ENCODE measurements at regions not wholly inside any gene's neighbourhood (a gene's known extent, or its start where the extent isn't known, plus 50 kb on each side); places are given as distances from the start of the nearest gene placed in this dataset.

DNA sequence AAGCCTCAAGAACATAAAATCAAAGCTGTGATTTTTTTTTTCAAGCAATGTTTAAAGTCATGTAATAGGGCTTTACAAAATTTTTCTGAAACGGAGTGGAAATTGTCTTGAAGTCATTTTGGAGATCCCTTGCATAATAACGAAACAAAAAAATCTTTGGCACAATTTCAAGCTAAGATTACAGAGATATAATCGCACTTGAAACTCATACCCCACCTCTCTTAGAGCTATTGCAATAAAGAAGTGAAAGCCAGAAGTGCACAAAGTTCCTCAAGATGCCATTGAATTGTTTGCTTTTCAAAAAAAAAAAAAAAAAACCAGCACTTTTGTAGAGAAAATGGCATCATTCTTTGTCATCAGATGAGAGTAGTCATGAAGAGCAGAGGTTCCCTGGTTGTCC lies 152.3 kb downstream of the PAX3 start:
- ATAC-seq (no peak), DNase-seq (no peak)
- CTCF ChIA-PET: no interaction called here
- Mint-ChIP-seq H3K9me3 (ENCODE audit: insufficient read depth) (no peaks in the 10 kb centered on the region), H3K27me3 (ENCODE audit: low read depth) (no peaks in the 10 kb centered on the region), H3K4me3 (no peak overlapping the region), H3K36me3 (ENCODE audit: low read depth) (no peaks in the 10 kb centered on the region), H3K4me1 (ENCODE audit: low read depth) (no peaks in the 10 kb centered on the region), H3K27ac (no peak overlapping the region)
- POLR2A ChIA-PET: no interaction called here

DNA sequence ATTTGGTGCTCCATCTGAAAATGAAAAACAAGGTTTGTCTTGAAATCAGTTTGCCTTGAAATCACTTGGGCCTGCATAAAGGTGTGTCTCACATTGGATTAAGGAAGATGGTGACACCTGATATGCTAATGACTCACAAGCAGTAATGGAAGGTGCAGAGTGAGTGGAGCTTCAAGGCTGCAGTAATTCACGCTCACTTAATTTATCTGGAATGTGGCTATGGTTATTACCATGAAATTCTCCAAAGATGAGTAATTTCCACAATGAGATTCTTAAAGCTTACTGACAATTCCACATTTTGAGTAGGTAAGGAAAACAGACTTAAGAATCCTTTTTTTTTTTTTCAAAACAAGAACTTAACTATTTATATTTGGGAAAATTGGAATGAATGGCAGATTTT lies 156.8 kb downstream of the PAX3 start:
- no peaks in the 10 kb centered on the region for H3K36me3 Mint-ChIP-seq (ENCODE audit: low read depth)
- no peaks in the 10 kb centered on the region for H3K27me3 Mint-ChIP-seq (ENCODE audit: low read depth)
- ChIA-PET CTCF (no interaction called here), POLR2A (no interaction called here)
- H3K9me3 Mint-ChIP-seq (ENCODE audit: insufficient read depth): no peaks in the 10 kb centered on the region
- no peak for DNase-seq
- no peaks in the 10 kb centered on the region for H3K4me1 Mint-ChIP-seq (ENCODE audit: low read depth)
- no peak overlapping the region for H3K27ac Mint-ChIP-seq
- no peak for ATAC-seq
- no peak overlapping the region for H3K4me3 Mint-ChIP-seq

GRCh38 chr2:222136106-222136630 lies 162.6 kb downstream of the PAX3 start:
- ATAC-seq (no peak), DNase-seq (no peak)
- Mint-ChIP-seq H3K27me3 (ENCODE audit: low read depth) (no peaks in the 10 kb centered on the region), H3K36me3 (ENCODE audit: low read depth) (no peaks in the 10 kb centered on the region), H3K4me1 (ENCODE audit: low read depth) (no peaks in the 10 kb centered on the region), H3K9me3 (ENCODE audit: insufficient read depth) (no peaks in the 10 kb centered on the region), H3K4me3 (no peak overlapping the region), H3K27ac (no peak overlapping the region)
- ChIA-PET POLR2A (no interaction called here), CTCF (no interaction called here)

- ATAC-seq: no peak
- H3K27me3 Mint-ChIP-seq (ENCODE audit: low read depth): no peaks in the 10 kb centered on the region
- POLR2A ChIA-PET: no interaction called here
Measured at GRCh38 chr2:222134654-222135053, 164.1 kb downstream of the PAX3 start.

DNA sequence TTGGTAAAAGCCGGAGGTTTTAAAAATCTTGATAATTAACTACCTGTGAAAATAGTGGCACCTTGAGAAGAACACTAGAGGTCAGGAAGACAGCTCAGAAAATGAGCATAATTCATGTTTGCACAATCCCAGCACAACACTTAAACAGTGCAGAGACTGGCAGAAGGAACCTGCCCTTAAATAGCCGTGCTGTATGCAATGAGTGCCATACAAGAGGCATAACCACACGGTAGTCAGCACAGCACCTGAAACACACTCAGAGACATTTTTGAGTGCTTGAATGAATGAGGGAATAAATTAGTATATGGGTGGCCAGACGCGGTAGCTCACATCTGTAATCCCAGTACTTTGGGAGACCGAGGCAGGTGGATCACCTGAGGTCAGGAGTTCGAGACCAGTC lies 164.9 kb downstream of the PAX3 start:
- H3K27me3 Mint-ChIP-seq (ENCODE audit: low read depth): no peaks in the 10 kb centered on the region
- no peak for DNase-seq
- no peak overlapping the region for H3K27ac Mint-ChIP-seq
- no peaks in the 10 kb centered on the region for H3K4me1 Mint-ChIP-seq (ENCODE audit: low read depth)
- POLR2A ChIA-PET: no interaction called here
- no peak for ATAC-seq
- H3K9me3 Mint-ChIP-seq (ENCODE audit: insufficient read depth): no peaks in the 10 kb centered on the region
- no peaks in the 10 kb centered on the region for H3K36me3 Mint-ChIP-seq (ENCODE audit: low read depth)
- H3K4me3 Mint-ChIP-seq: no peak overlapping the region
- CTCF ChIA-PET: no interaction called here

More at GRCh38 chr2:222134654-222135053, 164.1 kb downstream of the PAX3 start:
- Mint-ChIP-seq H3K4me3 (no peak overlapping the region), H3K36me3 (ENCODE audit: low read depth) (no peaks in the 10 kb centered on the region), H3K27ac (no peak overlapping the region), H3K4me1 (ENCODE audit: low read depth) (no peaks in the 10 kb centered on the region), H3K9me3 (ENCODE audit: insufficient read depth) (no peaks in the 10 kb centered on the region)
- DNase-seq: no peak
- CTCF ChIA-PET: no interaction called here

GRCh38 chr2:222130855-222131254 lies 167.9 kb downstream of the PAX3 start:
- no peaks in the 10 kb centered on the region for H3K36me3 Mint-ChIP-seq (ENCODE audit: low read depth)
- ATAC-seq (no peak), DNase-seq (no peak)
- CTCF ChIA-PET: no interaction called here
- no peaks in the 10 kb centered on the region for H3K27me3 Mint-ChIP-seq (ENCODE audit: low read depth)
- no peaks in the 10 kb centered on the region for H3K4me1 Mint-ChIP-seq (ENCODE audit: low read depth)
- POLR2A ChIA-PET: no interaction called here
- H3K4me3 Mint-ChIP-seq: no peak overlapping the region
- H3K27ac Mint-ChIP-seq: no peak overlapping the region
- no peaks in the 10 kb centered on the region for H3K9me3 Mint-ChIP-seq (ENCODE audit: insufficient read depth)

GRCh38 chr2:222127660-222128059 lies 171.1 kb downstream of the PAX3 start:
- CTCF ChIA-PET: no interaction called here
- POLR2A ChIA-PET: no interaction called here
- no peaks in the 10 kb centered on the region for H3K9me3 Mint-ChIP-seq (ENCODE audit: insufficient read depth)

GRCh38 chr2:222120933-222121332 lies 177.9 kb downstream of the PAX3 start:
- H3K9me3 Mint-ChIP-seq (ENCODE audit: insufficient read depth): no peaks in the 10 kb centered on the region
- H3K27ac Mint-ChIP-seq: no peak overlapping the region
- H3K4me3 Mint-ChIP-seq: no peak overlapping the region
- no peaks in the 10 kb centered on the region for H3K27me3 Mint-ChIP-seq (ENCODE audit: low read depth)
- no peaks in the 10 kb centered on the region for H3K4me1 Mint-ChIP-seq (ENCODE audit: low read depth)
- H3K36me3 Mint-ChIP-seq (ENCODE audit: low read depth): no peaks in the 10 kb centered on the region
- DNase-seq: no peak
- ATAC-seq: no peak
- CTCF ChIA-PET: no interaction called here
- POLR2A ChIA-PET: no interaction called here

More at GRCh38 chr2:222127660-222128059, 171.1 kb downstream of the PAX3 start:
- Mint-ChIP-seq H3K36me3 (ENCODE audit: low read depth) (no peaks in the 10 kb centered on the region), H3K27me3 (ENCODE audit: low read depth) (no peaks in the 10 kb centered on the region), H3K4me1 (ENCODE audit: low read depth) (no peaks in the 10 kb centered on the region), H3K27ac (no peak overlapping the region), H3K4me3 (no peak overlapping the region)
- no peak for DNase-seq
- no peak for ATAC-seq

DNA sequence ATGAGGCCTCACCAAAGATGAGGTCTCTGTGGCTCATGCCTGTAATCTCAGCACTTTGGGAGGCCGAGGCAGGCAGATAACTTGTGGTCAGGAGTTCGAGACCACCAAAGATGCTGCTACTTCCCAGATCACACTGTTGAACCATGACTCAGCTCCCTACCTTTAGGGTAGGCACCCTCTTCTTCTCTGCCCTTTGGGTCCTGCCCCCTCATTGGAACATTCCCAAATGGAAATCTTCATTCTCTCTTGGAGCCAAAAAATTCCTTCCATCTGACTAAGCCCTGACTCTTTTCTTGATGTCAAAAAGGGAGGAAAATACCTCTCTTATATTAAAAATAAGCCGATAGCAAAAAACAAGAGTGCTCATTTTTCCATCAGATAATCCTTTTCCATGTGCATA lies 183.5 kb downstream of the PAX3 start:
- ChIA-PET POLR2A (no interaction called here), CTCF (no interaction called here)
- Mint-ChIP-seq H3K27ac (no peak overlapping the region), H3K4me1 (ENCODE audit: low read depth) (no peaks in the 10 kb centered on the region), H3K4me3 (no peak overlapping the region), H3K27me3 (ENCODE audit: low read depth) (no peaks in the 10 kb centered on the region), H3K9me3 (ENCODE audit: insufficient read depth) (no peaks in the 10 kb centered on the region), H3K36me3 (ENCODE audit: low read depth) (no peaks in the 10 kb centered on the region)
- no peak for ATAC-seq
- no peak for DNase-seq

DNA sequence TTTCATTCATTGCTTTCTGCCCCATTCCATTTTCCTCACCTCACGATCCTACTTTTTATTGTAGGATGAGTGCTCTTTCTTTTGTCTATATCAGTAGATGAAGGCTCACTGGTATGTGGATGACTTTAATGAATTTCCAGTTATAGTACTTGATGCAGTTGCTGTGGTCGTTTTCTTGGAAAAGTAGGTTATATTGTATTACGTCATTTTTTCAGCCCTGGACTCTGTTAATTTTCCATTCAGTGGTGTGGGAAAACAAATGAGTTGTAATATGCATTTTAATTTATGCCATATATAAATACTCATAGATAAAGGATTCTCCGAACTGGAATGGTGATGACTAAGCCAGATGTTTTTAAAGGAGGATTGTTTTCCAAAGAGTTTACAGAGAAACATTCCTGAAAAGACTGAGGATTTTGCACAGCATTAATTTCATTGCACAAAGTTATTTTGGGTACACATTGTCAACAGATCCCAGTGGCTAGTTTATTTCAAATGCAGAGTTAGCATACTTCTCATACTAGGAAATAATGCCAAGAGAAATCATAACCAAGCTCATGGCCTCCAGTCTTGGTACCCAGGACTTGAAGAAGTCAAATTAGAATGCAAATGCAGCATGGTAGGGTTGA lies 189.7 kb downstream of the PAX3 start:
- Mint-ChIP-seq H3K4me1 (ENCODE audit: low read depth) (no peaks in the 10 kb centered on the region), H3K27ac (no peak overlapping the region), H3K27me3 (ENCODE audit: low read depth) (no peaks in the 10 kb centered on the region), H3K36me3 (ENCODE audit: low read depth) (no peaks in the 10 kb centered on the region), H3K4me3 (no peak overlapping the region), H3K9me3 (ENCODE audit: insufficient read depth) (no peaks in the 10 kb centered on the region)
- ChIA-PET POLR2A (no interaction called here), CTCF (no interaction called here)
- no peak for ATAC-seq
- no peak for DNase-seq

DNA sequence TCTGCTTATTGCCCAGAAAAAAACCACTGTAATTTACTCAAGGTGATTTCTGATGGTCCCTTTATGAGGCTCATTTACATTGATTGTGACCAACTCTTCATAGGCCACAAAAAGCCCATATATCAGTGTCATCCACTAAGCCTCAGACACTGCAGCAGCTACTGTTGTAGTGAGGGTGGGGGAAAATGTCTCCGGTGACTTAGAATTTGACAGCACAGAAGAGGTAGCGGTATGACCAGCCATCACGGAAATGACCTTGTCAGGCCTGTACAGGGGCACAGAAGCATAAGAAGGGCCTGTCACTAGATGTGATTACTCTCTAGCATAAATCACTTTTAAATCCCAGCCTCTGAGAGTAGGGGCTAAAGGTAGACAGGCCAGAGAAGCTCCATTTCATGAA lies 190.3 kb downstream of the PAX3 start:
- H3K36me3 Mint-ChIP-seq (ENCODE audit: low read depth): no peaks in the 10 kb centered on the region
- H3K9me3 Mint-ChIP-seq (ENCODE audit: insufficient read depth): no peaks in the 10 kb centered on the region
- ChIA-PET CTCF (no interaction called here), POLR2A (no interaction called here)
- no peaks in the 10 kb centered on the region for H3K27me3 Mint-ChIP-seq (ENCODE audit: low read depth)
- H3K4me3 Mint-ChIP-seq: no peak overlapping the region
- H3K27ac Mint-ChIP-seq: no peak overlapping the region
- DNase-seq (no peak), ATAC-seq (no peak)
- no peaks in the 10 kb centered on the region for H3K4me1 Mint-ChIP-seq (ENCODE audit: low read depth)

DNA sequence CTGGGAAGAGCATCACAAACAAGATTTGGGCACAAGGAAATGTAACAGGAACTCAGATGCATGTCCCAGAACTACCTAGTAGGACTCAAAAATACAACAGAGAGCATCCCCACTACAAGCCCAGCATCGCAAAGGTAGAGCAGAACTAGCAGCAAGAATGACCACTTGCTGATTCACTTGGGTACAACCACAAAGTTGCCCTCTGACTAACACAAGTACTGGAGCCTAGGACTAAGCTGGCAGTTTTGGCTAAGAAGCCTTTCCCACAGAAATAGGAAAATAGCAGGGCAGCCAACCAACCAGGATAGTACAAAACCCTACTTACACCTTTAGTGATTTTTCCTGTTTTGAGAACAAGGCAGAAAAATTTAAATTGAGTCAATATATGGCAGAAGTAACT lies 193.8 kb downstream of the PAX3 start:
- no peaks in the 10 kb centered on the region for H3K27me3 Mint-ChIP-seq (ENCODE audit: low read depth)
- H3K4me3 Mint-ChIP-seq: no peak overlapping the region
- CTCF ChIA-PET: no interaction called here
- no peaks in the 10 kb centered on the region for H3K36me3 Mint-ChIP-seq (ENCODE audit: low read depth)
- DNase-seq: no peak
- ATAC-seq: no peak
- H3K4me1 Mint-ChIP-seq (ENCODE audit: low read depth): no peaks in the 10 kb centered on the region
- POLR2A ChIA-PET: no interaction called here
- no peaks in the 10 kb centered on the region for H3K9me3 Mint-ChIP-seq (ENCODE audit: insufficient read depth)
- no peak overlapping the region for H3K27ac Mint-ChIP-seq

DNA sequence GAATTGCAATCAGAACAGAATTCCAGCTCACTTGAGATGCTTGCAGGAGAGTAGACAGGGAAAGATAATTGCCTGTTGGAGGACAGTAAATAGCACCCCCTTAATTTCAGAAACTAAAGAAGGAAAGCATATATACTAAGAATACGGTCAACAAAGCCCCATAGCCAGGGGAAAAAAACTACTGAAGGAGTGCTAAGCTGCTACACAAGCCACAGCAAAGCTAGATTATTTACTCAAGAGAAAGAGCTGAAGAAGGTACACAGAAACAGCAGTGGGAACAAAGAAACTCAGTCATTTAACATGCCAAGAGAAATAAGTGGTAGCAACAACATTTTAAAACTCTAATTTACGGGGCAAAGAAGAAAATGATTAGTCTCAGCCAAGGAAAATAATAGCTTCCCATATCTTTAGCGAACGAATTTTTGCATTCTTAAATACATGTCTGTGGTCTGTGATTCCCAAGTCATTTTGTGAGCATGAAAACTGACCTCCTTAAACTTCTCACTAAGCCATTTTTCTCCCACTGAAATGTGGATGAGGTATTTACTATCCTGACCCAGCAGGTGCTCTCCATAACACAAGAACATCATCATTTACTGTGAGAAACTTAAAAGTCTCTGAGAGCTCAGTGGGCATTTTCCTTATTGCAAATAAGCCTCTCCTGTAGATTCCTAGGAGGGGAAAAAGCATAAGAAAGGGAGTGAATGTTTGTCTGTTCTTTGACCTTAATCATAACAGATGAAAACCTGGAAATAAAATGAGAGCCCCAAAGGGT lies 196.0 kb downstream of the PAX3 start:
- DNase-seq: no peak
- CTCF ChIA-PET: interaction anchor here (1.3 kb wide), 1 partner anchor 46 kb away, joined by 4 read pairs; no protein-coding TSS in a partner anchor

More for the DNA sequence above, 196.0 kb downstream of the PAX3 start:
- H3K4me3 Mint-ChIP-seq: no peak overlapping the region
- H3K27ac Mint-ChIP-seq: no peak overlapping the region
- H3K9me3 Mint-ChIP-seq (ENCODE audit: insufficient read depth): no peaks in the 10 kb centered on the region
- POLR2A ChIA-PET: no interaction called here
- no peaks in the 10 kb centered on the region for H3K4me1 Mint-ChIP-seq (ENCODE audit: low read depth)
- no peaks in the 10 kb centered on the region for H3K36me3 Mint-ChIP-seq (ENCODE audit: low read depth)
- no peak for ATAC-seq
- no peaks in the 10 kb centered on the region for H3K27me3 Mint-ChIP-seq (ENCODE audit: low read depth)

Measured in activated CD8-positive, alpha-beta T cell treated with anti-CD3 and anti-CD28 coated beads, Interleukin-2, amount 10 ng/mL, durations not matched to agents 7 days and 5 days (primary cell).